Glomerular endothelial cell (primary cell): ENCODE measurements at regions not wholly inside any gene's neighbourhood (a gene's known extent, or its start where the extent isn't known, plus 50 kb on each side); places are given as distances from the start of the nearest gene placed in this dataset.

ENCODE experiments used
- DNase-seq: peaks from one replicate; pipeline ENCODE4 v3.0.0-alpha.2; 2011; ENCODE audit warnings: low read depth, low spot score; ENCODE audit errors: extremely low read depth

DNA sequence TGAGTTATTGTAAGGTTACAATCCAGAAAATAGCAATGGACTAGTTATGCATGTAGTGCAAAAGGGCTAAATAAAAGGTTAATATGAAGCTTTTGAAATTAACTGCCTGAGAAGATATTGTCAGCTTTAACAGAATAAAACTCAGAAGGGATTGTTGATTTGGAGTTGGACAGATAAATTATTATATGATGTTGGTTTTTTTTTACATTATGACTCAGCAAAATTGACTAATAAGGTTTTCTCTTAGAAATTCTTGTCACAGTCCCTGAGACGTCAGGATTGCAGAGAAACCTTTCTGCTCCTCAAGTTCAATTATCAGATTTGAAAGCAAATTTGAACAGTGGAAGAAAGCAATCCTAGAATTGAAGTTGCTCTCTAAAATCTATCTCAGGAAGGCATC, 946.9 kb downstream of the CBLN2 start:
- no peak for DNase-seq

DNA sequence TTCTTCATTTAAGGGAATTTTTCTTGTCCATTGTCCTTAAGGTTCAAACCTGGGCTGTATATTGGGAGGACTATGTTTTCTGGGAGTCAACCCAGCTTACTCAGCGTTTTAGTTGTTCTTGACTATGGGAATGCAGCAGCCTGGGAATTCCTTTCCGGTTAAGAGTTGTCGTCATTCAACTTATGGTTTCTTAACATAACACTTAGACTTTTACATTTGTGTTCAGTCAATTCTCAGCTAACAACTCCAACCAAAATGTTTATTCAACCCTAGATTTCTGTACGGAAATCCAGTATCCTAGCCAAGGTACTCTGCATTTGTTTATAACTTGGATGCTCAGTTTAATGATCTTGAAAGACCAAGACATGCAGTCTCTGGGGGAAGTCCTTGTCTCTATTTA, 960.9 kb downstream of the CBLN2 start:
- DNase-seq, result no peak

DNA sequence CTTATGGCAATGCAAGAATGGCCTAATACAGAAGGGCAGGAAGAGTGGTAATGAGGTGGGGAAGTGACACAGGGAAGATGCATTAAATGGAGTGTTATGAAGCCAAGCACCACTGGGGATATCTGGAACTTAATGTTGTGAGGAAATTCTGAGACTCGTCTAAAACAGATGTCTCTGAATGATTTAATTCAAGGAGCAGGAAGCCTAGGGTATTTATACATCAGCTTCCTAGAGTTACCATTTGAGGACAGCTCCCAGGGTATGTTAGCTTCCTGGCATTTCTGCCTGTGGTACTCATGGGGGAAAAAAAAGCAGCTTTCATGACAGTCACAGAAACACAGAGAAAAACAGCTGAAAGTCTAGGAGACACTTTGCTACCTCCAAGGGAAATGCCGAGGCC, 989.5 kb downstream of the CBLN2 start:
- DNase-seq, result no peak

DNA sequence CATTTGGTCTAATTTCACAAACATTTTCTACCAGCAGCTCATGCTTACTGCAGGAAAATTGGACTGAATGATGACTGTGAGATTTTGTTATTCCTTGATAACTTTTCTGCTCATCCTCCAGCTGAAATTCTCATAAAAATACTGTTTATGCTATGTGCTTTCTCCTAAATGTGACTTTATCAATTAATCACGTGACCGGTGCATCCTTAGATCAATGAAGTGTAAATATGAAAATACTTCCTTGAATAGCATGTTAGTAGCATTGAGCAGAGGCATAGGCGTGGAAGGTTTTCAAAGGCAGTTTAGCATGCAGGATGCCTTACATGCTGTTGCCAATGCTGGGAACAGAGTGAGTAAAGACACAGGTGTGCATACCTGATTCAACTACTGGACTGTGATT, 1002.5 kb downstream of the CBLN2 start:
- no peak for DNase-seq

DNA sequence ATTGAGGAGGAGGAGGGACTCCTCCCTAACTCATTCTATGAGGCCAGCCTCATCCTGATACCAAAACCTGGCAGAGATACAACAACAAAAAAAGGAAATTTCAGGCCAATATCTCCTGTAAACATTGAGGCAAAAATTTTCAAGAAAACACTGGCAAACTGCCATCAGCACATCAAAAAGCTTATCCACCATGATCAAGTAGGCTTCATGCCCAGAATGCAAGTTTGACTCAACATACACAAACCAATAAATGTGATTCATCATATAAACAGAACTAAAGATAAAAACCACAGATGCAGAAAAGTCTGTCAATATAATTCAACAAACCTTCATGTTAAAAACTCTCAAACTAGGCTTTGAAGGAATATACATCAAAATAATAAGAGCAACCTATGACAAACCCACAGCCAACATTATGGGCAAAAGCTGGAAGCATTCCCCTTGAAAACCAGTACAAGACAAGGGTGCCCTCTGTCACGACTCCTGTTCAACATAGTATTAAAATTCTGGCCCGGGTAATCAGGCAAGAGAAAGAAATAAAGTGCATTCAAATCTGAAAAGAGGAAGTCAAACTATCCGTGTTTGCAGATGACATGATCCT, 1014.3 kb downstream of the CBLN2 start:
- DNase-seq, result peak; percentile 37

DNA sequence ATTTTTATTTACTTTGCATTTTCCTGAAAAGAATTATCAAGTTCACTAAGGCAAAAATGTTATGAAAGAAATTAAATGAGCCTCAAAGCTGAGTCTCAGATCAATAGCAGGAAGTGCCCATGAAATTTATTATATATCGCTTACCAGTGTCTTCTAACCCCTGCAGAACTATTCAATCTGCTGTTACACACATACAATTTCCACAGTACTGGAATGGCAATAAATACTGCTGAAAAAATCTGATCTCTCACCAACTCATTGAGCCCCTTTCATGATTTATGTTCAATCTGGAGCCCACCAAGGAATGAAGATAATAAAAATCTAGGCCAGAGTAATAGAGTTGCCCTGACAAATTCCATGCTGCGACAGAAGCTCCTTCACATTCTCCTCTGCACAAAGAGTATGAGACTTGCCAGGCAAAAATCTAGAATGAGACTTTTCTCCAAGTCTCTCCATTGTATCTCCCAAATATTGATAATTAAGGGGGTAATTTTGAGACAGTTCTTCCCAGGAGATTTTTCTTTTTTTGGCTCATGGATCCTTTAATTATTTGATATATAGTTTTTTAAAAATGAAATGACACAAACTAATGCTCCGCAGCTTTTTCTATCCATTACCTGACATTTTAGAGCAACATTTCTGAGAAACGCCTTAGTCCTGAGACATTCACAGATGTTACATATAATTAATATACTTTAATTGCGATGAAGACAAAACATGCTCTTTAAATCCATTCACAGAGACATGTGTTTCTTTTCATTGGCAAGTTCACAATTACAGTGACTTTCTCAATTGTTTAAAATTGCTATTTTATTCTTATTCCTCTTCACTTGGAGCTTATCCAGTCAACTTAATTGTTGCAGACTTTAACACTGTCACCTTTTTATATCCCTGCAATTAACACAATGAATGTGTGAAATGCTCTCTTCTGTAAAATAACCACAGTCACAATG, 1020.4 kb downstream of the CBLN2 start:
- DNase-seq, result no peak

DNA sequence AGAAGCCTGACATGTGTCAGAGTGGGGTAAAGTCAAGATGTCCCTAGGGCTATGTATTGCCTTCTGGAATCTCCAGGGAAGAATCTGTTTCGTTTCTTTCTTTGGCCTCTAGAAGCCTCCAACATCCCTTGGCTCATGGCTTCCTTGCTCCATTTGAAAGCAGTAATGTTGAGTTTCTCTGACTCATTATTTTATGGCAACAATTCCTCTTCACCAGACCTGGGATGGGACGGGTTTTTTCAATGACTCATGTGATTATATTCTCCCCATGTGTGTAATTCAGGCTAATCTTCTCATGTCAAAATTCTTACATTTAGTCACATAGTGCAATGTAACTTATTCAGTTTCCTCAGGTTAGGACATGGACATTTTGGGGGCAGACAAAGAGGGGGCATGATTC, 1038.6 kb downstream of the CBLN2 start:
- no peak for DNase-seq

DNA sequence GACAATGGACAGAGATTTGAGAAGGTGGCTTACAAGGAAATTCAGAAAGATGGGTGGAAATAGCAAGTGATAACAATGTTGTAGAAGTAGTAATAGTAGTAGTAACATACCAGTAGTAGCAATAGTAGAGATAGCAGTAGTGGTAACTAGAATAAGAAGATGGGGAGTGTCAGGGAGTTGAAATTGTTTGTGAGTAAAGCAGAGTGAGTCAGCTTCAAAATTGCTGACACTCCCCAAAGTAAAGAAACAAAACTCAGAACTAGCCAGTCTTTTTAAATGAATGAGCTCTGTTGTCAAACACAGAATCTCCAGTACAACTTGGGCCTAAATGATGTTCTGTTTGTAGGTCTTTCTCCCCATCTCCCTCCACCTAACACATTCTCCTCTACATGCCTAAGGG, 1040.9 kb downstream of the CBLN2 start:
- DNase-seq, result no peak

DNA sequence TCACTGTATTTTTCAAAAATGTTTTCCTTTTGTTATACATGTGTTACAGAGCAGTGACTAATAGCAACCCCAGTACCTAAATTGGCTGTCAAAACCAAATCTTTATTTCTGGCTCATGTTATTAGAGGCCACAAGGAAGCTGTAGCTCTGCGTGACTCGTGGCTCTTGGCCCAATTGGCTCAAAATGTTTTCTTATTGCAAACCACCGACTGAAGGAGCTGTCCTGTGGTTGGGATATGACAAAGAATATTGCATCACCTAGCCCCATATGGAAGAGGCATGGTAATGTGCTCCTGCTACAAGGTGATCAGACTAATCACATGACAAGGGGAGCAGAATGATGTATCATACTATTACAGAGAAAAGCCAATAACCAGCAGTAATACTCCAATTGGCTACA, 1058.5 kb downstream of the CBLN2 start:
- no peak for DNase-seq

DNA sequence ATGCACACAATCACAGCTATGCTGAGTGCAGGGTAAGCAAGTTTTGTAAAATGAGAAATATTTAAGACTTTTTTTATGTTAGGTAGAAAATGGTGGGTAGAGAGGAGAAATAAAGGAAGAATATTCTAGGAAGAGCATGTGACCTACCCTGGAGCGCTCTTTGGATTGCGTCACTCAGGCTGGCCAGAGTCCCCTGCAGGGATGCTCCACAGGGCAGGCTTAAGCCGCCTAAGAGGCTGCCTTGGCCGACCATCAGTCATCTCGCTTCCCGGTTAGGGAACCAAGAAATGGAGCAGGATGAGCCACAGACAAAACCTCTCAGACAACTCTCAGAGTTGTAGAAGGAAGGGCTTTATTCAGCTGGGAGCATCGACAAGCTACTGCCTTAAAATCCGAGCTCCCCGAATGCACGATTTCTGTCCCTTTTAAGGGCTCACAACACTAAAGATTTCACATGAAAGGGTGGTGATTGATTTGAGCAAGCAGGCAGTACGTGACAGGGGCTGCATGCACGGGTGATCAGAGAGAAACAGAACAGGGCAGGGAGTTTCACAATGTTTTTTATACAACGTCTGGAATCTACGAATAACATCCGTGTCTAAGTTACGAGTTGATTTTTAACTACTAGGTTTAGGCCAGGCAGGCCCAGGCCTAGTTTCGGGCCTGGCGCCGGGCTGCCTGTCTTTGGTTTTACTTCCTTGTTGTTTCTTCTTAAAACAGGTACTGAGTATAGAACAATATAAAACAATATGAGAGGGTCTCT, 1072.0 kb downstream of the CBLN2 start:
- DNase-seq, result no peak

DNA sequence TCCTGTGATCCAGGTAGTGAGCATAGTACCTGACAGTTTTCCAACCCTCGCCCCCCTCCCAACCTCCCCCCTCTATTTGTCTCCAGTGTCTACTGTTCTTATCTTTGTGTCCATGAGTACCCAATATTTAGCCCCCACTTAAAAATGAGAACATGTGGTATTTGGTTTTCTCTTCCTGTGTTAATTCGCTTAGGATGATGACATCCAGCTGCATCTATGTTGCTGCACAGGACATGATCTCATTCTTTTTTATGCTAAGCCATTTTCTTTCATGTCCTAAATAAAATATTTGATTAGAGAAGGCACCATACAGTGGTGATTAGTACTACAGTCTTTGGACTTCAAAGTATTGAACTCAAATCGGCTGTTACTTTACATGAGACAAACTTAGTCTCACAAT, 1087.9 kb downstream of the CBLN2 start:
- DNase-seq, result no peak

DNA sequence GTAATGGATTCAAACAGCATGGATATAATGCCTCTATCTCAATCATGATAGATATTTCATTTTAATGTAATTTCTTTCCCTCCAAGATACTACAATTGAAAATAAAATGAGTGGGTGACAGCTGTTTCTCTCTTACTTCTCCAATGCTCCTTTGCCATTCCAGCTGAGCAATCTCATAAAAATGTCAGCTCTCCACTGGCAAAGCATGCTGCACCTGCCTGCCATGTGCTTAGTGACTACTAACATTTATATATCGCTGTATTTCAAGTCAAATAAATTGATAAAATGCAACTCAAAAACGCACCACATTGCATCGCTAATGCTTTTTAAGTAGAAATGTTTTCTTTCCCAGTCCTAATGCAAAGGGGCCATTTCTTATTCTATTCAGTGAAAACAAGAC, 1093.9 kb downstream of the CBLN2 start:
- DNase-seq, result no peak

DNA sequence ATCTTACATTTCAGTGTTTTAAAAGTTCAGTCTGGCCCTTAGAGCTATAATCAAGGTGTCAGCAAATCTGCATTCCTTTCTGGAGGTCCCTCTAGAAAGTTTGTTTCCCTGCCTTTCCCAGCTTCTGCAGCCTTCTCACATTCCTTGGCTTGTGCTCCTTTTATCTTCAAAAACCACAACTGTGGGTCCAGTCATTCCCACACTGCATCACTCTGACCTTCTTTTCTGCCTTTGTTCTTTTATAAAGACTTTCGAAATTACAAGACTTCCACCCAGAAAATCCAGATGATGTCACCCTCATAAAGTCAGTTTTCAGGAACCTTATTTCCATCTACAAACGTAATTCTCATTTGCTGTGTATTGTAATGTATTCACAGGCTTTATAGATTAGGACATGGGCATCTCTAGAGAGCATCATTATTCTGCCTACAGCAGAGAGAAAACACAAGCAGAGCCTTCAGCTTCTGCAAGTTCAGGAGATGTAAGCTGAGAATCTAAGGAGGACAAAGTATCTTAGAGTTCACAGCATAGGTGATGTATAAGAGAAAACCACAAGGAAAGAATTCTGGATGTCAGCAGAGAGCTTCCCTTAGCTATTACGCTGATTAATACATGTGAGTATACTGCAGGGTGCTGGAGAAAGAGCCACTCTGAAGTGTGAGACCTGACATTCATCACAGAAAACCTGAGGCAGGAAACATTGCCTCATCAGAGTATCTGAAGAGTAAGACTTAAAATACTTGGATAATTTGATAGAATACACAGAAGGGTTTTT, 1100.2 kb downstream of the CBLN2 start:
- no peak for DNase-seq

DNA sequence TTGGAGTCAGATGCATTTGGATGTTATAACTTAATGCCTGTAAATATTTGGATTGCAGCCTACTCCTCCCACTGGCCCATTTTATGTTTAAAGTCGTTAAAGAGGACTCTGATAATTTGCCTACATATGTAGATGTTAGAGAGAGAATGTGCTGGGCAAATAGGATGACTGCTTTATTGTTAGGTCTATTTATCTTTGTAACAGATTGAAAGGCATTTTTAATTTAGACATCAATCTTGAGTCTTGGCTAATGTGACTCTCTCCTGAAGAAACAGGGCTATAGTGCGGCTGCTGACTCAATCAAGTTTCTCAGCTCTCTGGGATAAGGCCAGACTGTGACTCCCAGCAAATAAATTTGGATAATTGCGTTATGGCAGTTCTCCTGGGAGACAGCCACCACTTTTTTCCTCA, 1101.4 kb downstream of the CBLN2 start:
- DNase-seq, result no peak

DNA sequence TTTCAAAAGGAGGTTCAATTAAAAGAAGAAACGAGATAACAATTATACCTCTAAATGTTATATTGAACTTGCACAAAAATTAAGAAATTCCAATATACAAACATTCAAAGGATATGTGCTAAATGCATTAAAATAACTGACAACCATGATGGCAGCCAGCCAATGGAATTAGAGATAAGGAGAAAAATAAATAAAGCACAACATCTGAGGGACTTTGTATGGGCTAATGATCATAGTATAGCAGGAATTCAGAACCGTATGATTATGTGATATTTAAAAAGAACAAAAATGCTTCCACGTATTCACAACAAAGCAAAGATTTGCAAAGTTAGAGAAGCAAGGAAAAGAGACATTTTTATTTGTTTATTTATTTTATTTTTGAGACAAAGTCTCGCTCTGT, 1103.0 kb downstream of the CBLN2 start:
- DNase-seq, result no peak

DNA sequence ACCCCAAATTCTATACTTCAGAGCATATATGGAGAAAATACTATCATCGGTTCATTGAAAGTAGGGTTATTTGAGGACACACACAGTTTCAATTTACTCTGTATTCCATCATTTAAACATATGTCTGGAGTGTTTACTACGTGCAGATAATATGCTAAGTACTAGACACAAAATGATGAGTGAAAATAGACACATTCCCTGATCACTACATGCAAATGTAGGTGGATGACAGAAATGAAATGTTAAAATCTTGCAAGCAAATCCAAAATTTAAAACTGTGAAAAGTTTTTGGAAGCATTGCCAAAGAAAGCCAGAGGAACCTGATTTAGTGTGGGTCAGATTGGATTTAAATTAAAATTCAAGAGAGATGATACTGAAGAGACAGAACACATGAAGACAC, 1106.6 kb downstream of the CBLN2 start:
- DNase-seq, result no peak

DNA sequence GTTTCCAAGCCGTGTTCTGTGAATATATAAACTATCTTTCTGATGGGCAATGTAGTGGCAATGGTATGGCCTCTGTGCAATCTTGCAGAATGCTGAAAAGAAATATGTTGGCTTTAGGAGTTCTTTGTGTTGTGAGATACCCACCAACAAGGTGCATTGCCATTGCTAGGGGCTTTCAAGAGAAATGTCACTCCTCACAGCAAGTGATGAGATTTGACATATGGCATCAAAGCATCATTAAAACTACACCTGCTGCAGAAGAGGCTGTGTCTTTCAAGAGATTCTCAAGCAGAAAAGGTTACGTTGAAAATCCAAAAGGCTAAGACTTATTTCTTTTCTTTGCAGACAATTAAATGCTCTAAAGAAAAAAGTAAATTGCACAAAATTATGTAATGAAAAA, 1110.8 kb downstream of the CBLN2 start:
- no peak for DNase-seq

DNA sequence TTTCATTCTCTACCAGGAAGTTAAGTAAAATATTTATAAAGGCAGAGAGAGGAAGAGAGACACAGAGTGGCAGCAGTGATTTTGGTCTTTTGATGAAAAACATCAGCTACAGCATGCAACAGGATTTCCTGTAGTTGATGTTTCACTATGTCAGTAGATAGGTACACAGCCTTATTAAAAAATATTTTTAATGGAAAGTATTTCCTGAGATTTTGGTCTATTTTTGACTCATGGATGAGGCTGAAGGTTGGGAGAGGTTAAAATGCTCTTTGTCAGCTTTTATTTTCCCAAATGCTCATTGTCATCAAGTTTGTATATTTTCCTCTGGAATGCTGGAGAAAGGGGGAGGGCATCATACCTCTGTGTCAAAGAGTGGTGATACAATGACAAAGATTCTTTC, 1112.5 kb downstream of the CBLN2 start:
- peak; percentile 5 for DNase-seq

DNA sequence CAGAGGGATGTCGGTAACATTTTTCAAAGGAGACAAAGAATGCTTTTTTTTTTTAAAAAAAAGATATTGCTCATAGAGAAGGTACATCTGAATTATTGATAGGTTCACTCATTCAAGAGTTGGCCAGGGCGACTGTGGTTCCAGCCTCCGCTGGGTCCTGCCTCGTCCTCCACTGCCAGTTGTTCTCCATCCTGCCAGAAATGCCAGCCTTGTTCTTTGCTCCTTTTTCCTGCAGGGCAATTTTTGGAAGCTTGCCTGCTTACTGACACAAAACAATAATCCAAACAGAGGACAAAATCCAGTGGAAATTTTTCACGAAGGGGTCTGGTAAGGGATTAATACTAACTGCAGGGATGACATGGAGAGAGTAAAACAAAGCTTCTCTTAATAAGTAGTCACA, 1113.0 kb downstream of the CBLN2 start:
- DNase-seq, result peak; percentile 5

DNA sequence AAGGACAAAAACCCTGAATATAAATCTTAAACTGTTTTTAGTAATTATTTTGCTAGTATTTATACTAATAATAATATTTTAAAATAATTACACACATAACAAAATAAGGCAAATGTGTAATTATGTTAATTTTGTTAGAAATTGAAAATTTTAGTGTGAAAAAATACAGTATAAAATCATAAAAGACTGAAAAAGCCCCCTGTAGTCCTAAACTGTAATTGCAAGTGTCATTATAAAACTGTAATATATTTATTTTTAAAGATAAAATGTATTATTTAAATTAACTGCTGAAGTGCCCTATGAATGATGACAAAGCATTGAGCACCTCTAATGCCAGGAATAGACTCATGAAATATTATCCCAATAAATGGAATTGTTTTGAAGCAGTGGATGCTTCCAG, 1117.7 kb downstream of the CBLN2 start:
- no peak for DNase-seq
